ENCODE measurements at regions not wholly inside any gene's neighbourhood (a gene's known extent, or its start where the extent isn't known, plus 50 kb on each side); places are given as distances from the start of the nearest gene placed in this dataset.

GRCh38 chr2:6782517-6783237, 83.0 kb downstream of the CMPK2 start:
- no peak for TF ChIP-seq CTCF (IDR thresholded peaks at IDR 0.05; ENCODE audit: insufficient read depth, low read depth, low read length)
- no peak for TF ChIP-seq EZH2 (IDR thresholded peaks at IDR 0.05; ENCODE audit: insufficient read depth, low read length)
